GM19023 (cell line): ENCODE measurements at regions not wholly inside any gene's neighbourhood (a gene's known extent, or its start where the extent isn't known, plus 50 kb on each side); places are given as distances from the start of the nearest gene placed in this dataset.

ENCODE experiments used
- ATAC-seq: cut with Tn5 transposase; IDR thresholded peaks from one replicate; pipeline ENCODE4 v1.9.1; 2021; ENCODE audit warnings: mild to moderate bottlenecking, moderate library complexity; ENCODE audit not compliant: unreplicated experiment

DNA sequence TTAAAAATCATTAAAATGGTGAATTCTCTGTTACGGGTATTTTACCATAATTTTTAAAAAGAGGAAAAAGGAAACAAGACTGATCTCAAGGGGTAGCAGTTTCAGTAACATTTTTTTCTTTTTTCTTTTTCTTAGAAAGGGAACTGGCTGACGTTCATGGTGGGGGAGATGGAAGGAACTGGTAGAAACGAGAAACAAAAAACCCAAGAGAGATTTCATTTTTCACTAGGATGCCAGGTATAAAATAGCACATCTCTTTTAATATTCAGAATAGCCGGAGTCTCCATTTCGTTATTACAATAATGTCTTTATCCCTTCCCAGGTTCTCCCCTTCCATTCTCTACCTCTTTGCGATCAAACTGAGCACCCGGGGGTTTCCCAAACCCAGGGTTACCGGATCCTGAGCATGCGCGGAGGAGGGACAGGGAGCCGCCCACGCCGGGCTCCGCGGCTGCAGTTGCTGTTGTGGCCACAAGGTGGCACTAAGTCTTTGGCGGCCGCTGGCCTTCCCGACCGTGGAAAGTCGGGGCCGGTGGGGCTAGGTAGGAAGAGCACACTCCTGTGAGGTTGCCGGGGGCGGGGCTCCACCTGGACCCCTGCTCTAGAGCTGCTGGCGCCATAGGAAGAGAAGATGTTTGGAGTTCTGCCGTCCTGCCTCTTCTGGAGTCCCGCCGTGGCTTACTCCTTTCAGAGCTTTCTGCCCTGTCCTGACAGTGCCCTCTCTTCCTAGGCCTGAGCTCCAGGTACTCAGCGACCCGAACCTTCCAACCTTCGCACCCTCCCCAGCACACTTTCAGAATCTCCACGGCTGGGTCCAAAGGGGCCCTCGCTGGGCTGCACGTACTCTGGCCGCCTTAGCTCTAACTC lies 146.8 kb downstream of the SH3BGRL2 start:
- peak; percentile 82 for ATAC-seq

GRCh38 chr6:79776076-79776475 lies 144.9 kb downstream of the SH3BGRL2 start:
- ATAC-seq = no peak

- no peak for ATAC-seq
Observed at GRCh38 chr6:79775222-79775621, 144.1 kb downstream of the SH3BGRL2 start.

DNA sequence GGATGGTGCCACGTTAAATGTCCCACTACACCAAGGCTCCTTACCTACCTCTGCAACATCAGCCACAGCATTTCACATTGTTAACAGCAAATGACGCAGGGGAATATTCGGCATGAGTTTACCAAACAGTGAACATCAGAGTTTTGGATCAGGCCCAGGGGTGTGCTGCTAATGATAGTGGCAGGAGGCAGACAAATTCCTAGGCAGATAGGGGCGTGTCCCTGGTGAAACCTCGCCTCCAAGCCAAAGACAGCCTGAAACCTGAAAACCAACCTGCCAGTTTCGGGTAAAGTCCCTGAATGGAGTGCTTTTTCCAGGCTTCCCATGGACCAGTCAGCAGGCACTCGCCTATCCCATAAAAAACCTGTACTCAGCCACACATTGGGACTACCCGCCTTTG lies 133.6 kb downstream of the SH3BGRL2 start:
- ATAC-seq = no peak

DNA sequence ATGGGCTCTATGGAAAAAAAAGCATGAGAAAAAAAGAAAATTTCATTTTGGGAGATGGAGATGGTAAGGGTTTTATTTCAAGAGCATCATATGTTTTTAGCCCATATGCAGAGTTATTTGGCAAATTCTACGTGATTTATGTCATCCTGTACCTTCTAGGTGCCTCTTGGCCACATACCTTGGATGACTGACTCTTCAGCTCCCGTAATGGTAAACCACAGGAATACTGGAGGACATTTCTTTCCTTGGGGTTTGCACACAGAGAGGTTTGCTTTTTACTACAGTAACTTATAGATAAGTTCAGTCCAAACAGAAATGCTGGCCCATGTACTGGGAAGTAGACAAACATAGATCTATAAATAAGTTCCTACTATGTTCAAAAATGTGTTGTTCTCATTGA lies 132.2 kb downstream of the SH3BGRL2 start:
- no peak for ATAC-seq

GRCh38 chr6:79762370-79762769 lies 131.2 kb downstream of the SH3BGRL2 start:
- ATAC-seq = no peak

DNA sequence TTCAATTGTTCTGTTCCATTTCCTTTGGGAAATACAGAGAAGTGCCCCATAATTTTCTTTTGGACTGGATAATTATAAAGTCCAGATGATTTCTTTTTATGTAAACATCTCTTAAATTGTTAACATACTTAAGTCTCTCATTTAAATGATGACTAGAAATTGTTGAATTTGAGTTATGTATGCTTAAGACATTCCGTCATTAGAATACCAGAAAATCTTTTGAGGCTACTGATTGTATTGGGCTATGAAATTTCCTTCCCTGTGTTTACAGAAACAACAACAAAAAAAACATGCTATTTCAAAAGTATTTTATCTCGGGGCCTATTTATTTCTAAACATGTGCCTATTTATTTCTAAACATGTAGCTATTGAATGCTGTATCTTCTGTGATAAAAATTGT lies 125.4 kb downstream of the SH3BGRL2 start:
- ATAC-seq = no peak

- ATAC-seq = no peak
Observed at GRCh38 chr6:79755967-79756366, 124.8 kb downstream of the SH3BGRL2 start.
